ENCODE measurements at regions not wholly inside any gene's neighbourhood (a gene's known extent, or its start where the extent isn't known, plus 50 kb on each side); places are given as distances from the start of the nearest gene placed in this dataset.

- FAIRE-seq (no peak), ATAC-seq (no peak), DNase-seq (ENCODE audit: low read depth in 1 of 2, low spot score in 1 of 2) (no peak)
- Histone ChIP-seq H3K9me3 (peaks cover 9% of the 10 kb centered on the region; the same call in 1 of the 3 replicates), H3K4me3 (no peak overlapping the region), H3K4me1 (no peaks in the 10 kb centered on the region), H3K4me2 (no peak overlapping the region), H3K27ac (no peak overlapping the region)
- POLR2A ChIA-PET: no interaction called here
- no peak for TF ChIP-seq EHF (CRISPR knock-in tag; IDR thresholded peaks at IDR 0.05)
- no peak for TF ChIP-seq HDAC2 (IDR thresholded peaks at IDR 0.05)
- TF ChIP-seq HEYL (CRISPR knock-in tag; IDR thresholded peaks at IDR 0.05): no peak
- TF ChIP-seq REST (IDR thresholded peaks at IDR 0.05): no peak
- TF ChIP-seq SMC3 (IDR thresholded peaks at IDR 0.05): no peak
- TF ChIP-seq TFCP2L1 (CRISPR knock-in tag; IDR thresholded peaks at IDR 0.05): no peak
- no peak for TF ChIP-seq HMGXB4 (CRISPR knock-in tag; IDR thresholded peaks at IDR 0.05; ENCODE audit: borderline replicate concordance)
- no peak for TF ChIP-seq SREBF2 (IDR thresholded peaks at IDR 0.05)
- no peak for TF ChIP-seq GATA3 (IDR thresholded peaks at IDR 0.05; ENCODE audit: borderline replicate concordance)
- TF ChIP-seq CBX8 (IDR thresholded peaks at IDR 0.05): no peak
- no peak for TF ChIP-seq NFE2L2 (conservative IDR thresholded peaks at IDR 0.05; ENCODE audit: low read length)
- TF ChIP-seq POLR2A (IDR thresholded peaks at IDR 0.05; ENCODE audit: low read length): no peak
- TF ChIP-seq RARB (CRISPR knock-in tag; IDR thresholded peaks at IDR 0.05): no peak
- TF ChIP-seq JUNB (IDR thresholded peaks at IDR 0.05): no peak
- TF ChIP-seq ATOH8 (CRISPR knock-in tag; IDR thresholded peaks at IDR 0.05; ENCODE audit: low read depth): no peak
- TF ChIP-seq MAFK (IDR thresholded peaks at IDR 0.05; ENCODE audit: partially characterized antibody): no peak
- TF ChIP-seq POLR2AphosphoS2 (conservative IDR thresholded peaks at IDR 0.05; ENCODE audit: low read length): no peak
- TF ChIP-seq CHD4 (IDR thresholded peaks at IDR 0.05; ENCODE audit: borderline replicate concordance): no peak
- no peak for TF ChIP-seq KDM1A (IDR thresholded peaks at IDR 0.05; ENCODE audit: low read depth)
- TF ChIP-seq ESRRA (IDR thresholded peaks at IDR 0.05; ENCODE audit: borderline replicate concordance, low read length): no peak
- CTCF ChIA-PET: no interaction called here
- WGBS (ENCODE audit: missing lambda C conversion rate): 36% methylated on average over 3 of the region's 3 CpGs
Measured at GRCh38 chr2:82674652-82675051, 1784.4 kb downstream of the SUCLG1 start.

- H3K4me2 ChIP-seq: no peak overlapping the region
- TF ChIP-seq POLR2AphosphoS2 (conservative IDR thresholded peaks at IDR 0.05; ENCODE audit: low read length) (no peak), RAD21 (conservative IDR thresholded peaks at IDR 0.05 in 1 of 2, IDR thresholded peaks at IDR 0.05 in 1 of 2) (no peak), CEBPB (IDR thresholded peaks at IDR 0.05) (no peak), PHF8 (IDR thresholded peaks at IDR 0.05; ENCODE audit: borderline replicate concordance, low read depth) (no peak), BHLHE40 (IDR thresholded peaks at IDR 0.05; ENCODE audit: low read depth, low read length) (no peak), KDM1A (IDR thresholded peaks at IDR 0.05; ENCODE audit: low read depth) (no peak), FOXS1 (CRISPR knock-in tag; IDR thresholded peaks at IDR 0.05) (no peak), HOXB13 (CRISPR knock-in tag; IDR thresholded peaks at IDR 0.05; ENCODE audit: low read depth) (no peak), ZSCAN20 (CRISPR knock-in tag; IDR thresholded peaks at IDR 0.05) (no peak), FOSL2 (IDR thresholded peaks at IDR 0.05) (no peak), FOSL2 (CRISPR knock-in tag; IDR thresholded peaks at IDR 0.05) (no peak), ESRRA (IDR thresholded peaks at IDR 0.05; ENCODE audit: borderline replicate concordance, low read length) (no peak), NR3C1 (IDR thresholded peaks at IDR 0.05) (no peak), FOSB (CRISPR knock-in tag; IDR thresholded peaks at IDR 0.05) (no peak), EHMT2 (IDR thresholded peaks at IDR 0.05; ENCODE audit: low read depth) (no peak), CHD4 (IDR thresholded peaks at IDR 0.05; ENCODE audit: borderline replicate concordance) (no peak)
- POLR2A ChIA-PET: no interaction called here
- CTCF ChIA-PET: no interaction called here
- H3K4me3 ChIP-seq: no peak overlapping the region
- DNase-seq (ENCODE audit: low read depth in 1 of 2, low spot score in 1 of 2): no peak
- FAIRE-seq: no peak
- WGBS (ENCODE audit: missing lambda C conversion rate): 2% methylated on average over 1 of the region's 1 CpG
- no peaks in the 10 kb centered on the region for H3K4me1 ChIP-seq
- H3K27ac ChIP-seq: no peak overlapping the region
- no peak for ATAC-seq
- H3K9me3 ChIP-seq: peaks cover 6% of the 10 kb centered on the region; the same call in 1 of the 3 replicates
Measured at GRCh38 chr2:82667491-82667890, 1791.6 kb downstream of the SUCLG1 start.
